ENCODE measurements at regions not wholly inside any gene's neighbourhood (a gene's known extent, or its start where the extent isn't known, plus 50 kb on each side); places are given as distances from the start of the nearest gene placed in this dataset.

DNA sequence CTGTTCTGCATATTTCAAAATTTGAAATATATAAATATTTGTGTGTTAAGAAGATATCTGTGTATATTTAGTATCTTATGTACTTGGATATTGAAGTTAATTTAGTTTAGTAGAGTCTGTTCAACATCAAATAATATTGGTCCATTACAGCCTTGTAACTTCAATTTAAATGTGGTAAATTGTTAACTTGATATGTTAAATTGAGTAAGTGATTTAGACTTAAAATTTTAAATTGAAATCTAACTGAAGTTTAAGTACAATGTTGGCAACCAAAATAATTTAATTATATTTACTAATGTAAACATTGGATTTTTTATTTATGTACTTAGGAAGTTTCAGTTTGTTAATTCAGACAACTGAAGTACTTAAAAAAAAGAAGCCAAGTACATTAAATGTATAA is 343.9 kb upstream of the DNAJC19 start:
- Histone ChIP-seq H3K79me2 (ENCODE audit: insufficient read depth, low read length) (no peaks in the 10 kb centered on the region), H4K20me1 (ENCODE audit: insufficient read depth, low read length) (no peaks in the 10 kb centered on the region), H3K4me1 (ENCODE audit: insufficient read depth, low read length) (no peaks in the 10 kb centered on the region), H2AFZ (ENCODE audit: low read length) (no peak overlapping the region), H3K9me3 (ENCODE audit: low read depth, low read length) (no peaks in the 10 kb centered on the region), H3K4me3 (ENCODE audit: insufficient read depth, low read length) (no peak overlapping the region), H3K27me3 (ENCODE audit: insufficient read depth, low read length) (no peaks in the 10 kb centered on the region), H3K36me3 (ENCODE audit: insufficient read depth, low read length) (no peaks in the 10 kb centered on the region), H3K27ac (ENCODE audit: low read depth, low read length) (no peak overlapping the region), H3K4me2 (ENCODE audit: insufficient read depth, low read length) (no peak overlapping the region)
- TF ChIP-seq, protein P1, sequence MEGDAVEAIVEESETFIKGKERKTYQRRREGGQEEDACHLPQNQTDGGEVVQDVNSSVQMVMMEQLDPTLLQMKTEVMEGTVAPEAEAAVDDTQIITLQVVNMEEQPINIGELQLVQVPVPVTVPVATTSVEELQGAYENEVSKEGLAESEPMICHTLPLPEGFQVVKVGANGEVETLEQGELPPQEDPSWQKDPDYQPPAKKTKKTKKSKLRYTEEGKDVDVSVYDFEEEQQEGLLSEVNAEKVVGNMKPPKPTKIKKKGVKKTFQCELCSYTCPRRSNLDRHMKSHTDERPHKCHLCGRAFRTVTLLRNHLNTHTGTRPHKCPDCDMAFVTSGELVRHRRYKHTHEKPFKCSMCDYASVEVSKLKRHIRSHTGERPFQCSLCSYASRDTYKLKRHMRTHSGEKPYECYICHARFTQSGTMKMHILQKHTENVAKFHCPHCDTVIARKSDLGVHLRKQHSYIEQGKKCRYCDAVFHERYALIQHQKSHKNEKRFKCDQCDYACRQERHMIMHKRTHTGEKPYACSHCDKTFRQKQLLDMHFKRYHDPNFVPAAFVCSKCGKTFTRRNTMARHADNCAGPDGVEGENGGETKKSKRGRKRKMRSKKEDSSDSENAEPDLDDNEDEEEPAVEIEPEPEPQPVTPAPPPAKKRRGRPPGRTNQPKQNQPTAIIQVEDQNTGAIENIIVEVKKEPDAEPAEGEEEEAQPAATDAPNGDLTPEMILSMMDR (IDR thresholded peaks at IDR 0.05; ENCODE audit: extremely low read depth, low read depth, low read length): no peak
- DNase-seq (ENCODE audit: insufficient read length, low spot score, missing footprints): no peak

DNA sequence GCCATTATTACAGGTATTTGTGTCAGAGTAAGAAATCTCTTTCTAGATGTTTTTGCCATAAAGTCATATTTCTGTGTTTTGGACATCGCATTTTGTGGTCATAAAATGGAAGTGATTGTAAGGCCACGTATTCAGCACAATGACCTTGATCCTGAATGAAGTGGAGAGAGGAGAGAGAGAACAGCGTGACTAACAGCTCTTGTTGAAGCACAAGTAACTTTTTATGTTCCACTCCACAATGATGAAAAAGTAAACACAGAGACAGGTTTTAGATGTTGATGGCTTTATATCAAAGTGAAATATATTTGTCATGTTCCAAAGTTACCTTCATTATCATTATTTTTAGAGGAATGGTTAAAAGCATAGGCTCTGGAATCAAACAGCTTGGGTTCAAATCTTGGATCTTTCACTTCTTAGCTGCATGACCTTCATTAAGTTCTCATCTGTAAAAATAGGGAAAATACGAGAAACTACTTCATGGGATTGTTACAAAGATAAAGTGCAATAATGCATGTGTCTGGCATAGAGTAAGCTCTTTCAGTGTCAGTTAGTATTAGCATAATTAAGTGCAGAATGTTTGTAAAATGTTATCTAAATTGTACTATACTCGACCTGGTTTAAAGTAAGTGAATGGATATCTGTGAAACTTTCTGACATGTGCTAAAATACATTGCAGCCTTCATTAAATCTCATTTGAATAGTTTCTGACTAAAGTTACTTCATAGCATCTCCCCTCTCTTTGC is 341.5 kb upstream of the DNAJC19 start:
- Histone ChIP-seq H3K4me3 (ENCODE audit: insufficient read depth, low read length) (no peak overlapping the region), H3K4me2 (ENCODE audit: insufficient read depth, low read length) (no peak overlapping the region), H3K4me1 (ENCODE audit: insufficient read depth, low read length) (no peaks in the 10 kb centered on the region), H3K27ac (ENCODE audit: low read depth, low read length) (no peak overlapping the region), H3K27me3 (ENCODE audit: insufficient read depth, low read length) (no peaks in the 10 kb centered on the region), H2AFZ (ENCODE audit: low read length) (no peak overlapping the region), H4K20me1 (ENCODE audit: insufficient read depth, low read length) (no peaks in the 10 kb centered on the region), H3K79me2 (ENCODE audit: insufficient read depth, low read length) (no peaks in the 10 kb centered on the region), H3K9me3 (ENCODE audit: low read depth, low read length) (no peaks in the 10 kb centered on the region), H3K36me3 (ENCODE audit: insufficient read depth, low read length) (no peaks in the 10 kb centered on the region)
- no peak for DNase-seq (ENCODE audit: insufficient read length, low spot score, missing footprints)
- TF ChIP-seq, protein P1 (IDR thresholded peaks at IDR 0.05; ENCODE audit: extremely low read depth, low read depth, low read length): no peak

DNA sequence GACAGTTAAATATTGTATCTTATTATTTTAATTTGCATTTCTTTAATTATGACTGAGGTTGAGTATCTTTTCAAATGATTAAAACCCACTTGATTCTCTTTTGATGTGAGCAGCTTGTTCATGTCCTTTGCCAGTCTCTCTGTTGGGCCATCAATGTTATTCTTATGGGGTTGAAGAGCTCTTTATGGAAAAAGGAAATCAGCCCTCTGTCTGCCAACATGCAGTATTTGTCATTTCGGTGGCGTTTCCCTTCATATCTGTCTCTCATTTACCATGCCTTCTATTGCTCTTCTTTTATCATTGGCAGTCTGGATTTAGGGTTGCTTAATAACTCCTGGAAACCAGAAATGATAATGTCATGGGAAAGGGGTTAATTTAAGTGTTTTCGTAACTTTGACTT is 340.7 kb upstream of the DNAJC19 start:
- Histone ChIP-seq H3K36me3 (ENCODE audit: insufficient read depth, low read length) (no peaks in the 10 kb centered on the region), H3K4me1 (ENCODE audit: insufficient read depth, low read length) (no peaks in the 10 kb centered on the region), H2AFZ (ENCODE audit: low read length) (no peak overlapping the region), H4K20me1 (ENCODE audit: insufficient read depth, low read length) (no peaks in the 10 kb centered on the region), H3K27ac (ENCODE audit: low read depth, low read length) (no peak overlapping the region), H3K9me3 (ENCODE audit: low read depth, low read length) (no peaks in the 10 kb centered on the region), H3K27me3 (ENCODE audit: insufficient read depth, low read length) (no peaks in the 10 kb centered on the region), H3K4me2 (ENCODE audit: insufficient read depth, low read length) (no peak overlapping the region), H3K4me3 (ENCODE audit: insufficient read depth, low read length) (no peak overlapping the region), H3K79me2 (ENCODE audit: insufficient read depth, low read length) (no peaks in the 10 kb centered on the region)
- TF ChIP-seq, protein P1 (IDR thresholded peaks at IDR 0.05; ENCODE audit: extremely low read depth, low read depth, low read length): no peak
- no peak for DNase-seq (ENCODE audit: insufficient read length, low spot score, missing footprints)

DNA sequence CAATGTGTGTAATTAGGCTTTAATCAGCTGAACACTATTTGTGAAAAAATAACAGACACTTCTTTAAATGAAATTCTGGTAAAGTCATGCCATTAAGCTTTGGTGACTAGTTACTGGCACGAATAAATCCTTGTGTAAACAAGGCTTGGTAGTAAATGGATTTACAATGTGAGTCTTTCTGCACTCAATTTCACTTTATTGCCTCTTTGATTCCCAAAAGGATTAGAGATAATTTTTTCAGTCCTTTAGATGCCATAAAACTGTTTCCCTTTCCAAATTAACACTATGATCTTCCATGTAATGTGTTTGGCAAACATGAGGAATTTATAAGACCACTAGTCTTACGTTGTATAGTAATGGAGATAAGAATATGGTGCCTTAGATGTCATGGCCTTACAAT is 339.5 kb upstream of the DNAJC19 start:
- Histone ChIP-seq H2AFZ (ENCODE audit: low read length) (no peak overlapping the region), H3K4me1 (ENCODE audit: insufficient read depth, low read length) (no peaks in the 10 kb centered on the region), H3K4me2 (ENCODE audit: insufficient read depth, low read length) (no peak overlapping the region), H3K4me3 (ENCODE audit: insufficient read depth, low read length) (no peak overlapping the region), H3K27ac (ENCODE audit: low read depth, low read length) (no peak overlapping the region), H3K9me3 (ENCODE audit: low read depth, low read length) (no peaks in the 10 kb centered on the region), H4K20me1 (ENCODE audit: insufficient read depth, low read length) (no peaks in the 10 kb centered on the region), H3K27me3 (ENCODE audit: insufficient read depth, low read length) (no peaks in the 10 kb centered on the region), H3K36me3 (ENCODE audit: insufficient read depth, low read length) (no peaks in the 10 kb centered on the region), H3K79me2 (ENCODE audit: insufficient read depth, low read length) (no peaks in the 10 kb centered on the region)
- no peak for DNase-seq (ENCODE audit: insufficient read length, low spot score, missing footprints)
- TF ChIP-seq, protein P1 (IDR thresholded peaks at IDR 0.05; ENCODE audit: extremely low read depth, low read depth, low read length): no peak

Measured in osteoblast (primary cell).